22Rv1 (cell line): ENCODE measurements at regions not wholly inside any gene's neighbourhood (a gene's known extent, or its start where the extent isn't known, plus 50 kb on each side); places are given as distances from the start of the nearest gene placed in this dataset.

Source experiments
- ZFX ChIP-seq: fragments of 450-650 bp; IDR thresholded peaks from 2 replicates; pipeline ENCODE4 v1.6.1; 2017; ENCODE audit warnings: antibody characterized with exemption, borderline replicate concordance
- TF ChIP-seq, protein P1 (sequence below): fragments of 450-650 bp; IDR thresholded peaks from 2 replicates; pipeline ENCODE4 v1.5.1; 2017; ENCODE audit warnings: mild to moderate bottlenecking

- TF ChIP-seq, protein P1, sequence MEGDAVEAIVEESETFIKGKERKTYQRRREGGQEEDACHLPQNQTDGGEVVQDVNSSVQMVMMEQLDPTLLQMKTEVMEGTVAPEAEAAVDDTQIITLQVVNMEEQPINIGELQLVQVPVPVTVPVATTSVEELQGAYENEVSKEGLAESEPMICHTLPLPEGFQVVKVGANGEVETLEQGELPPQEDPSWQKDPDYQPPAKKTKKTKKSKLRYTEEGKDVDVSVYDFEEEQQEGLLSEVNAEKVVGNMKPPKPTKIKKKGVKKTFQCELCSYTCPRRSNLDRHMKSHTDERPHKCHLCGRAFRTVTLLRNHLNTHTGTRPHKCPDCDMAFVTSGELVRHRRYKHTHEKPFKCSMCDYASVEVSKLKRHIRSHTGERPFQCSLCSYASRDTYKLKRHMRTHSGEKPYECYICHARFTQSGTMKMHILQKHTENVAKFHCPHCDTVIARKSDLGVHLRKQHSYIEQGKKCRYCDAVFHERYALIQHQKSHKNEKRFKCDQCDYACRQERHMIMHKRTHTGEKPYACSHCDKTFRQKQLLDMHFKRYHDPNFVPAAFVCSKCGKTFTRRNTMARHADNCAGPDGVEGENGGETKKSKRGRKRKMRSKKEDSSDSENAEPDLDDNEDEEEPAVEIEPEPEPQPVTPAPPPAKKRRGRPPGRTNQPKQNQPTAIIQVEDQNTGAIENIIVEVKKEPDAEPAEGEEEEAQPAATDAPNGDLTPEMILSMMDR = no peak
- TF ChIP-seq ZFX = no peak
Observed at GRCh38 chr4:60315586-60315985, 884.5 kb upstream of the ADGRL3 start.
